Hematopoietic multipotent progenitor cell (in vitro differentiated cells): ENCODE measurements at regions not wholly inside any gene's neighbourhood (a gene's known extent, or its start where the extent isn't known, plus 50 kb on each side); places are given as distances from the start of the nearest gene placed in this dataset.
A peak's percentile ranks its signal among the peaks of the same experiment; 100 is the strongest.
"Not testable (repeated sequence)": the region's sequence is repeated elsewhere in the genome, so short reads cannot be mapped to it uniquely, and the experiment has no call there.

Source experiments
- DNase-seq, 3 donors: peaks; one replicate each; pipeline ENCODE4 v3.0.0-alpha.2; 2011 to 2015; ENCODE audit warnings: low read depth in 2 of 3, low spot score in 2 of 3

GRCh38 chr7:119046068-119046467 lies 821.6 kb downstream of the ANKRD7 start:
- no peak for DNase-seq

DNA sequence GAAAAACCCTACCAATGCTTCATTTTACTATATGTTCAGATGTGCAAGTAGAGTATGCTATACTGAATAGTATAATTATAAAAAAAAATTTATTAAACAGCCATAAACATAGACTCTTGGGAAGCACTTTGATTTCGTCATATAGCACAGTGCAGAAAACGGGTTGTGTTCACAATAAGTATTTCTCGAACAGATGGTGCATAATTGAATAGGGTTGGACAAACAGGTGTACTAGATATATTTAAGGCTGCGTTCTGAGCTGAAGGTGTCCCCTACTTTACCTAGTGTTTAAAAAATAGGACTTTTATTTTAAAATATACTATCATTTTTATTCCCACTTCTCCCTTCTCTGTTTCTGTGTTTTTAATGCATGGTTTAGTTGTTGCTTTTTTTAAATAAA lies 841.5 kb downstream of the ANKRD7 start:
- DNase-seq: no peak

- DNase-seq: no peak
Measured at GRCh38 chr7:119086026-119086425, 861.5 kb downstream of the ANKRD7 start.

GRCh38 chr7:119090851-119091250 lies 866.3 kb downstream of the ANKRD7 start:
- DNase-seq: no peak

GRCh38 chr7:119096683-119097082 lies 872.2 kb downstream of the ANKRD7 start:
- DNase-seq: no peak

GRCh38 chr7:119100611-119101258 lies 876.2 kb downstream of the ANKRD7 start:
- DNase-seq: not testable (repeated sequence)

DNA sequence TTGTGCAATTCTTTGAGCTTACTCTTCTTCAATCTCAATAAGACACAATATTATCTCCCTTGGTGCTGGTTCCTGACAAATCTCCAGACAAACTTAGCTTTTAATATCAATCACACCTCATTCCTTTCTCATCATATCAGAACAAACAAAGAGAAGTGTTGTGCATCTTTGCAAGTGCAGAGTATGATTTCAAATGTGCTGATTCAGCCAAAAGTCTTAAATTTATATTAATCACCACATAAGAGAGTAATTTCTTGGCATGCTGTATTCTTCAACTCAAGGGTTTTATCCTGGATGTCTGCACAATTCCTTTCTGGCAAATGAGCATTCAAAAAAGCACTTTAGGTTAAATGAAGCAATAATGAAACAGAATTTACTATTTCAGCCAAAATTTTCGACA lies 877.8 kb downstream of the ANKRD7 start:
- DNase-seq: no peak

DNA sequence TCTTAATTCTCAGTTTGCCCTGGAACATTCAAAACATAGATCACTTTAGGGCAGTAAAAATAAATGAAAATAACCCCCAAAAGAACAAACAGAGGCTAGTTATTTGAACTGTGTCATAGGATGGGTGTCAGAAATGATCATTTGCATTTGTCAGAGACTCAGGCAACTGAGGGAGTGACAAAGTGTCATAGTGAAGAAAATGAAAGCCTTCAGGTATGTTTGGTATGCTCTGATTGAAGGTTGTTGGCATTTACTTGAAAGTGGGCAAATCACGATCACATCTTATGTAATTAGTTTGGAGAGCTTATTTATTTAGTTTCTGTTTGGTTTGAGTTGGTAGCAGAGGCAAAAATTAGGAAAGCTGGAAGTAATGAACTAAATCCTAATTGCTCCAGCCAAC lies 880.9 kb downstream of the ANKRD7 start:
- no peak for DNase-seq

DNA sequence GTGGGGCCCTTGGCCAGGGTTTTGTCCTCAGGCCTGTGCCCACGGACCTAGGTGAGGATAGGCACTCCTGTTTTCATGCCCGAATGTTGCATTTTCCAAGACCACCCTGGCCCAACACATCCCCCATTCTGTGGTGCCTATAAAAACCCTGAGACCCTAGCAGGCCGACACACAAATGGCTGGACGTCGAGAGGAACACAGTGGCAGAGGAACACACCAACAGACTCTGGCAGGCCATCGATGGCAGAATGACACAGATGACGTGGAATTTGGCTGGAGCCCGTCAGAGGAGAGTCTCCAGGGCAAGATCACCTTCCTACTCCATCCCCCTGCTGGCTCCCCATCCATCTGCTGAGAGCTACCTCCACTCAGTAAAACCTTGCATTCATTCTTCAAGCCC lies 898.8 kb downstream of the ANKRD7 start:
- DNase-seq: no peak

GRCh38 chr7:119127706-119128105 lies 903.2 kb downstream of the ANKRD7 start:
- DNase-seq: no peak

DNA sequence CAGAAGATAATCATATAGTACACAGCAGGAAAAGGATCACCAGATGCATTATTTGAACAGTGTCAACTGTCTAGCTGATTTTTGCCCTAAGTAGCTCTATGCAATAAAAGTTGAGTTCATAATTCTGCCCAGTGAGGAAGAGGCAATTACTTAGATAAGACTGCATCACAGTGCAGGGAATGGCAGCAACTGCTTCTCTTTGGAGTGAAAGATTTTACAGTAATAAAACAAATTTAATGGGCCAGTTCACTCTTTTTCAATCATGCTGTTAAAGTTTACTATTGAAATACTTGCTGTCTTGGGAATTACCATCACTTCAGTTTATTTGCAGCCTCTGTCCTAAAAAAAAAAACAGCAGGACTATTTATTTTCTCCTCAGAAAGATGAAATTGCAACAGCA lies 907.9 kb downstream of the ANKRD7 start:
- DNase-seq: no peak

DNA sequence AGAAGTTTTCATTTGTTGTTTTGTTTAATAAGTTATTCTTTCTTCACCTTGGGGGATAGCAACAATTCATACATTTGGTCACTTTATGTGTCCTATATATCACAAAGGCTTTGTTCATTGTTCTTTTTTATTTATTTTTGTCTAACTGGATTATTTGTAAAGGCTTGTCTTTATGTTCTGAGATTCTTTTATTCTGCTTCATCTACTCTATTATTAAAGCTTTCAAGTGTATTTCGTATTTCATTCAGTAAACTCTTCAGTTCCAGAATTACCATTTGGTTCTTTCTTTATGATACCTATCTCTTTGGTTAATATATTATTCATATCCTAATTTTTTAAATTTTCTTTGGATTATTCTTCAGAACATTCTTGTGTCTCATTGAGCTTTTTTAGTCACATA lies 942.9 kb downstream of the ANKRD7 start:
- DNase-seq: no peak

DNA sequence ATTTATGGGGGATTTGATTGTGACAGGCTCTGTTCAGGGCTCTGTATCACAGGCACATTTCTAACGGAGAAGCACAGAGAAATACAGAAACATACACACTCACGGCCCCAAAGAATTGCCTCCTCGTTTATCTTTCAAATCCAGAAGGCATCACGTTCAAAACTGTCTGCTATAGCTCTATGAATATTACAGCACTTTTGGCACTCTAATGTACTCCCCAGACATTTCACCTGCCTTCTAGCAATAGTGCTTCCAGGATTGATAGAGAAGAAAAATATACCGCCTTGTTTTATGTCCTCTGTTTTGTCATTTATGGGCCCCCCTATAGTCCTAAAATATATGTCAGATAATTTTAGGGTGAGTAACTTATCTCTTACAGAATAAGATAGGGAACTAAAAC lies 947.5 kb downstream of the ANKRD7 start:
- DNase-seq: no peak

DNA sequence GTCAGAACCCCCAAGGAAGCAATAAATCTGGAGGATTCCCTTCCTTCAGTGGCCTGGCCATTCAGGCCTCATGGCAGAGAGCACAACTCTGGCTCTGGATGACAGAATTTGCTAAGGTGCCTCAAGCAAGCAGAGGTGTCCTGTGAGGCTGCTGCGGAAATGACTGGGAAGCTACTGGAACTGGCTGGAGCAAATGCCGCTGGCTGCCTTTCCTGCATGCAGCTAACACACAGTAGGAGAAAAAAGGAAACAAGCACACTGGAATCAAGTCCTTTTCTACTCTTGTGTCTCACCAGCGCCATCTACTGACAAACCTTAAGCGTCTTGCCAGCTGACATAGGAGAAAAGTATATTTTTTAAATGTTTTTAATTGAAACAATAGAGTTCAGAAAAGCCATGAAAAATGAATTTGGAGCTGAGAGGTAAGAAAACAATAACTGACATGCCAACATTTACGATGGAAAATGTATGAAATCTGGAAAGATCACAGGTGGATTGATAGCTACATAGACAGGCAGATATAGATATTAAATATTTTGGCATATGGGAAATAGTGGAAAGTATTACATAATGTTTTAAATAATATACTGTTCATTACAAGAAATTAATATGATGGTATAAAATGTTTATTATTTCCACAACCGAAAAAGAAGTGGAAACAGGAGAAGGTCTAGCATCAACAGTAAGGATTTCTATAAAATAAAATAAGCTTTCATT lies 951.6 kb downstream of the ANKRD7 start:
- peak in 2 of 3 donors; percentile 25 to 70 for DNase-seq

DNA sequence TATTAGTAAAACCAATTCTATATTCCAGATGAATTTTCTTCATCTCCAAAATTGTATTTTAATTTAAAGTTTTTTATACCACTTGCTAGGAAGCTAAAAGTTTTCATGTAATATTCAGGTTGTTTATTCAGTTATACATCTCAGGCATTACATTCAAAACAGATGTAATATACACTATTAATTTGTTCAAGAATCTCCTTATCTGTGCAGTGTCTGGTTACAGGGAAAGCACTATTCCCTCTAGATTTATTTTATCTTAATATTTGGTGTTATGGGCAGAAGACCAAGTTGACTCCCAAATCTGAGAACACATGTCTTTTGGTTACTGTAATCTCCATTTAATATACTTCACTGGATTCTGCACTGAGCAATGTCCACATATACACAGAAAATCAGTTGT lies 953.4 kb downstream of the ANKRD7 start:
- DNase-seq: no peak

DNA sequence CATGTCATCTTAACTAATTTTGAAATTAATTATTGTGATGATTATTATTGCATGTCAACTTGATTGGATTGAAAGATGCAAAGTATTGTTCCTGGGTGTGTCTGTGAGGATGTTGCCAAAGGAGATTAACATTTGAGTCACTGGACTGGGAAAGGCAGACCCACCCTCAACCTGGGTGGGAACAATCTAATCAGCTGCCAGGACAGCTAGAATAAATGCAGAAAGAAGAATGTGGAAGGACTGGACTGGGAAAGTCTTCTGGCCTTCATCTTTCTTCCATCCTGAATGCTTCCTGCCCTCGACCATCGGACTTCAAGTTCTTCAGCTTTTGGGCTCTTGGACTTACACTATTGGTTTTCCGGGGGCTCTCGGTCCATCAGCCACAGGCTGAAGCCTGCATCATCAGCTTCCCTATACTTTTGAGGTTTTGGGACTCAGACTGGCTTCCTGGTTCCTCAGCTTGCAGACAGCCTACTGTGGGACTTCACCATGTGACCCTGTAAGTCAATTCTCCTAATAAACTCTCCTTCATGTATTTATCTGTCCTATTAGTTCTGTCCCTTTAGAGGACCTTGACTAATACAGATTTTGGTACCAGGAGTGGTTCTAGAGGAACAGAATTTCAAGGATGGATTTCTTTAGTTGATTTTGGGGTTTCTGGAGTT lies 959.8 kb downstream of the ANKRD7 start:
- DNase-seq: no peak

DNA sequence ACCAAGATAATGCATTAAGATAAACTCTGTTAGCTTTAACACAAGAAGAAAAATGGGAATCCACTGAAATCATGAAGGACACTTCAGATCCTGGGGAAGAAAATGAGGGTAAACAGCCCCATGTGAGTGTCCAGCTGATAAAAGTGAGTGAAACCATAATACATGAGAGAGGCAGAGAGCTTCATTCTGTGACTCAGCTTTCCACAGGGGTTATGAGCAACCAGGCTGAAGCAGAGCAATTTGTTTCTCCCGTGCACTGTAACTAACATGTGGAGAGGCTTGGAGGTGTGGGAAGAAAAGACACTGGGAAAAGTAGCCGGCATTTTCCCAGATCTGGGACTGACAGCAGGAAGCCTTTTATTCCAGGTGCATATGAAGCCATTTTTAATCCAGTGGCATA lies 971.7 kb downstream of the ANKRD7 start:
- DNase-seq: no peak

- DNase-seq: no peak
Measured at GRCh38 chr7:119197172-119197876, 972.8 kb downstream of the ANKRD7 start.

DNA sequence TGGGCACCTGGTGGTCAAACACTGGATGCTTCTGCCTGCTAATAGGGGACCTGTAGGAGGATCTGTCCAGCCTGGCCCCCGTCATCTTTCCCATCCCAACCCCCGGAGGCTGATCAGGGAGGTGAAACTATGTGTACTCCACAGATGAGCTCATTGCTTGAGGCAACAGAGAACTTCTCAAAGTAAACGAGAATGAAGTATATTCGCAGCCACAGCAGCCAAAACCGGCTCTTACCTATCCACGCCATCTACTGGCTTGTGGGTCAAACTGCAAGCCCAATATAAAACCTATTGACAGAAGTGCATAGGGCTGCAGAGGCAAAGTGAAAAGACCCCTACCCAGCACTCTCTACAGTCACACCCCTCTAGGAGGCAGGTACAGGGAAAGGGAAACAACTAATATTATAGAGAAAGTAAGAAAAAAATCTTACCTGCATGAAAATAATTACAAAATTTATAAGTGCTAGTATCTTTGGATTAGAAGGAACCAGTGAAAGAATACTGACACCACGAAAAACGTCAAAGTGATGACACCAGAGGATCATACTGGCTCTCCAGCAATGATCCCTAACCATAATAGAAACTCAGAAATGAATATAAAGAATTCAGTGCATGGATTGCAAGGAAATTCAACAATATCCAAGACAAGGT lies 973.5 kb downstream of the ANKRD7 start:
- peak in 2 of 3 donors; percentile 14 to 44 for DNase-seq

- DNase-seq: no peak
Measured at GRCh38 chr7:119219663-119220062, 995.2 kb downstream of the ANKRD7 start.

DNA sequence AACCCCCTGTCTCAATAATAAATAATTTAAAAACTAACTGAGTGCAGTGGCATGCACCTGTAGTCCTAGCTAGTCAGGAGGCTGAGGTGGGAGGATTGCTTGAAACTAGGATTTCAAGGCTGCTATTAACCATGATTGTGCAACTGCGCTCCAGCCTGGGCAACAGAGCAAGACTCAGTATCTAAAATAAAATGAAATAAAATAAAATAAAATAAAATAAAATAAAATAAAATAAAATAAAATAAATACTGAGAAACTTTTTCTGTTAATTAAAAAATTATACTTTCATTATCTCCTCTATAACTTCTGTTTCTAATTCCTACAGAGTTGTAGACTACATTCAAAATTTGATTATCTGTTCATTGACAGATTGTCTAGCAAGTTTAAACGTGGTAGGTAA lies 999.4 kb downstream of the ANKRD7 start:
- no peak for DNase-seq
